ENCODE measurements at regions not wholly inside any gene's neighbourhood (a gene's known extent, or its start where the extent isn't known, plus 50 kb on each side); places are given as distances from the start of the nearest gene placed in this dataset.

GRCh38 chr11:95562196-95562921 lies 227.2 kb downstream of the FAM76B start:
- Mint-ChIP-seq H3K9me3 (no peaks in the 10 kb centered on the region), H3K27ac (ENCODE audit: unreplicated experiment) (no peak overlapping the region), H3K27me3 (ENCODE audit: low read depth) (no peaks in the 10 kb centered on the region), H3K4me3 (no peak overlapping the region), H3K4me1 (peaks cover 11% of the 10 kb centered on the region), H3K36me3 (ENCODE audit: low read depth) (no peaks in the 10 kb centered on the region)
- no peak for DNase-seq (ENCODE audit: low read depth, low spot score)
- no peak for TF ChIP-seq CTCF (conservative IDR thresholded peaks at IDR 0.05)

DNA sequence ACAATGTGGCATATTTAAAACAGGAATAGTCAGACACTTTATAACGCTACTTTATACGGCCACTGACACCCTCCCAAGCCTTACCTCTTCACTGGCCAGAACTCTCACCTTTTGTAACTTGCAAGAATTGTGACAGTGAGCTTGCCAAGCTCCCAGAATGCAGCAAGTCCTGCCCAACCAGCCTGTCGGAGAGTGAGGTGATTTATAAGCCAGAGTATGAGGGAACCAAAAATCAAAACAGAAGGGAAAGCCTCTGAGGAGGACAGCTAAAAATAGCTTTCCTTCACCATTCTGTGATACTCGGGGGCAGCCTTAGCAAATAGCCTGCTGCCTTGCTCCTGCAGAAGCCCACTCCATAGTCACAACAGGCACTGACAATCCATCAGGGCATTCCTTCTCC lies 229.7 kb downstream of the FAM76B start:
- Mint-ChIP-seq H3K4me3 (no peak overlapping the region), H3K27me3 (ENCODE audit: low read depth) (no peaks in the 10 kb centered on the region), H3K4me1 (peaks cover 18% of the 10 kb centered on the region), H3K27ac (ENCODE audit: unreplicated experiment) (no peak overlapping the region), H3K36me3 (ENCODE audit: low read depth) (no peaks in the 10 kb centered on the region), H3K9me3 (no peaks in the 10 kb centered on the region)
- TF ChIP-seq CTCF (conservative IDR thresholded peaks at IDR 0.05), result no peak
- DNase-seq (ENCODE audit: low read depth, low spot score), result no peak

- no peak for TF ChIP-seq CTCF (conservative IDR thresholded peaks at IDR 0.05)
Observed at GRCh38 chr11:95557376-95557775, 232.2 kb downstream of the FAM76B start.

DNA sequence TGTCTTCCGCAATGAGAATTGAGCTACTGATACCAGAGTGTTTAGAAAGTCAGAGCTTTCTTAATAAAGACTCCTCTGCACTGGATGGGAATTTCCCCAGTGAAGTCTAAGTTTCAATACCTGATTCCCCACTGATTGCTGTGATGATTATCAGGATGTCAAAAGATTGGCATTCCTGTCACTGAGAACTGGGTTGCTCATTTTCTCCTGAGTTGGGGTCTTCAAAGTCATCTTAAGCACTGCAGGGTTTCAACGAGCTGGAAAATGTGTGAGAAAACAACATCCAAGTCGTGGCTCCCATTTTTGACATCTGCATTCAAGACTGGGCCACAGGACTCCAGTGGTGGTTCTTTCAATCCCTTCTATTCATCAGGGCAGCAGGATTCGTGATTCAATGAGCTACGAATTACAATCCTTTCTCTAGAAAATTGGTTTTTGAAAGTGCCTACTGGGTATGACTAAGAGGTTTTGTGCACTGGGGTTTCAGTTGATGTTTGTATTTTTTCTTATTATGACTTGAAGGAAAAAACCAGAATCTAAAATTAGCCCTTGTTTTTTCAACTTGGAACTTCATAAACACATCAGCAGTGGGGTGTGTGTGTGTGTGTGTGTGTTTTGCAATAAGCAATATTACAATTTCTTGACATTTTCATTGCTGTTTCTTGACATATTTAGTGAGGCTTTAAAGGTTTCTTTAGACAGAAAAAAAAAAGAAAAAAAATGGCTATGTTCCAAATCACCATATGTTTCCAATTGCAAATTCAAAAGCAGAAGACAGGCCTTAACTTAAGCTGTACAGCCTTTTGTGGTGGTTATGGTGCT lies 233.0 kb downstream of the FAM76B start:
- no peak for TF ChIP-seq CTCF (conservative IDR thresholded peaks at IDR 0.05)
- no peaks in the 10 kb centered on the region for H3K9me3 Mint-ChIP-seq
- no peak for DNase-seq (ENCODE audit: low read depth, low spot score)
- H3K27me3 Mint-ChIP-seq (ENCODE audit: low read depth), result no peaks in the 10 kb centered on the region
- peaks cover 25% of the 10 kb centered on the region for H3K4me1 Mint-ChIP-seq
- no peak overlapping the region for H3K4me3 Mint-ChIP-seq
- H3K27ac Mint-ChIP-seq (ENCODE audit: unreplicated experiment), result peak overlapping the region; percentile 24
- H3K36me3 Mint-ChIP-seq (ENCODE audit: low read depth), result no peaks in the 10 kb centered on the region

More at GRCh38 chr11:95557376-95557775, 232.2 kb downstream of the FAM76B start:
- Mint-ChIP-seq H3K4me3 (no peak overlapping the region), H3K9me3 (no peaks in the 10 kb centered on the region), H3K27me3 (ENCODE audit: low read depth) (no peaks in the 10 kb centered on the region), H3K36me3 (ENCODE audit: low read depth) (no peaks in the 10 kb centered on the region), H3K4me1 (peaks cover 25% of the 10 kb centered on the region), H3K27ac (ENCODE audit: unreplicated experiment) (no peak overlapping the region)
- no peak for DNase-seq (ENCODE audit: low read depth, low spot score)

DNA sequence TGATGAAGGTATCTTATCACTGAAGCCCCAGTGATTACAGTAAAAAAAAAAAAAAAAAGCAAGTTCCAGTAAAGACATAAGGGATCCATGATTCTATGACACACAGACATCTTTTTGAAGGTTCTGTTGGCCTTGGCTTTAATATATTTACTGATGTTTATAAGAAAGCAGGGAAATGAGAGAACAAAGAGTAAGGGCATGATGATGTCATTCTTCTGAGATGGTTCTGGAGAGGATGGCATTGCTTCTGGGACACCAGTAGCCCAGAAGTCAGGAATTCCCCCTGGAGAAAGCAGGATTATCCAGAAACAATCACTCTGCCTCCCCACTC lies 233.6 kb downstream of the FAM76B start:
- H3K27me3 Mint-ChIP-seq (ENCODE audit: low read depth), result no peaks in the 10 kb centered on the region
- H3K36me3 Mint-ChIP-seq (ENCODE audit: low read depth), result no peaks in the 10 kb centered on the region
- DNase-seq (ENCODE audit: low read depth, low spot score), result no peak
- H3K4me1 Mint-ChIP-seq, result peaks cover 25% of the 10 kb centered on the region
- peaks cover 3% of the 10 kb centered on the region for H3K9me3 Mint-ChIP-seq
- H3K4me3 Mint-ChIP-seq, result no peak overlapping the region
- H3K27ac Mint-ChIP-seq (ENCODE audit: unreplicated experiment), result no peak overlapping the region
- no peak for TF ChIP-seq CTCF (conservative IDR thresholded peaks at IDR 0.05)
